Natural killer cell treated with Interleukin-12 subunit alpha and Interleukin-12 subunit beta and Interleukin-15 and Interleukin-18, amount 100 ng/mL, for 72 hours (primary cell): ENCODE measurements at regions not wholly inside any gene's neighbourhood (a gene's known extent, or its start where the extent isn't known, plus 50 kb on each side); places are given as distances from the start of the nearest gene placed in this dataset.

Experiments used
- ATAC-seq, 2 donors: fragments of 150-1000 bp; cut with Tn5 transposase in 1 of 2; sonication (Bioruptor Pico), chemical (Tn5 transposase) in 1 of 2; 2 replicates each; pipeline ENCODE4 v1.10.0; 2021
- DNase-seq: peaks from one replicate; pipeline ENCODE4 v3.0.0; 2022; ENCODE audit warnings: low spot score
- H3K27ac Mint-ChIP-seq, 2 donors: 1 replicate in 1 of 2; 2 replicates in 1 of 2; pipeline ENCODE4 v1.8.0; 2022; ENCODE audit warnings: mixed read lengths in 2 of 2, mild to moderate bottlenecking in 1 of 2, moderate library complexity in 1 of 2
- H3K27me3 Mint-ChIP-seq, 2 donors: 1 replicate in 1 of 2; 2 replicates in 1 of 2; pipeline ENCODE4 v1.8.0; 2022; ENCODE audit warnings: mixed read lengths in 2 of 2
- H3K36me3 Mint-ChIP-seq: one replicate; pipeline ENCODE4 v1.8.0; 2022; ENCODE audit warnings: mixed read lengths
- H3K4me1 Mint-ChIP-seq, 2 donors: 1 replicate in 1 of 2; 2 replicates in 1 of 2; pipeline ENCODE4 v1.8.0; 2022; ENCODE audit warnings: low read depth in 2 of 2, mixed read lengths in 2 of 2, mild to moderate bottlenecking in 1 of 2
- H3K4me3 Mint-ChIP-seq: one replicate; pipeline ENCODE4 v1.8.0; 2022; ENCODE audit warnings: mixed read lengths
- H3K9me3 Mint-ChIP-seq: 2 replicates; pipeline ENCODE4 v1.8.0; 2022; ENCODE audit warnings: mixed read lengths

GRCh38 chr3:194801461-194802432 is 116.1 kb downstream of the FAM43A start:
- H3K36me3 Mint-ChIP-seq: peaks cover under 1% of the 10 kb centered on the region
- peaks cover 18 to 33% of the 10 kb centered on the region in 2 donors for H3K27me3 Mint-ChIP-seq
- no peaks in the 10 kb centered on the region for H3K9me3 Mint-ChIP-seq

GRCh38 chr3:194804796-194805195 is 119.1 kb downstream of the FAM43A start:
- Mint-ChIP-seq H3K27me3 (peaks cover 20 to 36% of the 10 kb centered on the region in 2 donors), H3K27ac (no peak overlapping the region), H3K4me3 (no peak overlapping the region), H3K9me3 (no peaks in the 10 kb centered on the region), H3K4me1 (no peaks in the 10 kb centered on the region), H3K36me3 (no peaks in the 10 kb centered on the region)
- no peak for DNase-seq
- ATAC-seq: no peak

More at GRCh38 chr3:194801461-194802432, 116.1 kb downstream of the FAM43A start:
- Mint-ChIP-seq H3K4me1 (peaks cover 0 to 3% of the 10 kb centered on the region in 2 donors), H3K4me3 (no peak overlapping the region), H3K27ac (peak overlapping the region in 1 of 2 donors; percentile 59)
- no peak for ATAC-seq
- no peak for DNase-seq

- Mint-ChIP-seq H3K27ac (no peak overlapping the region), H3K36me3 (no peaks in the 10 kb centered on the region), H3K27me3 (peaks cover 20 to 44% of the 10 kb centered on the region in 2 donors), H3K4me1 (peaks cover 0 to 5% of the 10 kb centered on the region in 2 donors), H3K9me3 (no peaks in the 10 kb centered on the region), H3K4me3 (no peak overlapping the region)
- ATAC-seq (peak in 1 of 2 donors; percentile 37), DNase-seq (no peak)
Measured at GRCh38 chr3:194805546-194805945, 119.9 kb downstream of the FAM43A start.

DNA sequence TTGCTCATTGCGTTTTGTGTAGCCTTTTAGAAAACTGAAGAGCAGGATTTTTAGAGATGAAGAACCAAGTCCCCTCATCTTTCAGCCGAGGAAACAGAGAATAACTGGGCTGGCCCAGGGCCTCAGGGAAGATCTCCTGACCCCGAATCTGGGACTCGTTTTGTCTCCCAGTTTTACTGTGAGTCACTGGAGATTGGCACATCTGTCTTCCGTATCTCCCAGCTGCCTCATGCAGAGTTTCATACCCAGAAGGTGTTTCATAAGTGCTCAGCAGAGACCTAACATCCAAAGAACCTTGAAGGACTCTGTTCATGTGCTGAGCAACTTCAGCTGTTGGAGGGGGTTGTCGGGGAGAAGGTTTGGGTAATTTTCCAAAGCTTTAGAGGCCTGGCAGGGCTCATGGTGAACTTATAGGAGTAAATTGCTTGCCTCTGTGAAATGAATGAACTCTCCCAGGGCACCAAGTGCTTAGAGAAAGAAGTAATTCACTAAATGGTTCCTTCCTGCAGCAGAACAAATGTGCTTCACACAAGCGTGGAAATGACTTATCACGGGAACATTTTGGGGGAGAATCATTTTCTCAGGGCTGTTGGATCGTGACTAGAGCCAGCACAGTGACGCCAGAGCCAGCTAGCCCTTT is 121.4 kb downstream of the FAM43A start:
- Mint-ChIP-seq H3K36me3 (no peaks in the 10 kb centered on the region), H3K9me3 (no peaks in the 10 kb centered on the region), H3K27me3 (peaks cover 20 to 53% of the 10 kb centered on the region in 2 donors), H3K4me3 (no peak overlapping the region), H3K4me1 (peaks cover 0 to 5% of the 10 kb centered on the region in 2 donors), H3K27ac (no peak overlapping the region)
- no peak for ATAC-seq
- no peak for DNase-seq

DNA sequence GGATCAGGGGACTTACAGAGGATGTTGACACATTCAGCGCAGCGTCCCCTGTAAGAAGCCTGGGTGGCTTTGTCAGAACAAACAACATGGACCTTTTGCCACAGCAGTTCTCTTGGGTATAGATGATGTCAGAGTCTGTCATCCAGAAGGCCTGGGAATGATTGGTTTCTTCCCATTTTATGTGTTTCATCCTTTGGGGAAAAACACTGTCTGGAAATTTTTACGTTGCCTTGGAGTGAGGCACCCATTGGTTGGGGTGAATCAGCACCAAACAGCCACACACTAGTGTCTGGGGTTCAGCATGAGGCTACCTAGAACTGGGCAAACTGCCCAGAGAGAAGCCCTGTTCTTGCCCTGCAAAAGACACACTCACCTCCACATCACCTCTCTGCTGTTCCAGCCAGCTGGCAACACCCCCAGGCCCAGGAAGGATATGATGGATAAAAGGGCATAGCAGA is 123.0 kb downstream of the FAM43A start:
- no peak overlapping the region for H3K4me3 Mint-ChIP-seq
- no peaks in the 10 kb centered on the region for H3K36me3 Mint-ChIP-seq
- H3K4me1 Mint-ChIP-seq: peaks cover 0 to 5% of the 10 kb centered on the region in 2 donors
- DNase-seq: no peak
- H3K27me3 Mint-ChIP-seq: peaks cover 18 to 41% of the 10 kb centered on the region in 2 donors
- no peaks in the 10 kb centered on the region for H3K9me3 Mint-ChIP-seq
- no peak overlapping the region for H3K27ac Mint-ChIP-seq
- ATAC-seq: no peak

DNA sequence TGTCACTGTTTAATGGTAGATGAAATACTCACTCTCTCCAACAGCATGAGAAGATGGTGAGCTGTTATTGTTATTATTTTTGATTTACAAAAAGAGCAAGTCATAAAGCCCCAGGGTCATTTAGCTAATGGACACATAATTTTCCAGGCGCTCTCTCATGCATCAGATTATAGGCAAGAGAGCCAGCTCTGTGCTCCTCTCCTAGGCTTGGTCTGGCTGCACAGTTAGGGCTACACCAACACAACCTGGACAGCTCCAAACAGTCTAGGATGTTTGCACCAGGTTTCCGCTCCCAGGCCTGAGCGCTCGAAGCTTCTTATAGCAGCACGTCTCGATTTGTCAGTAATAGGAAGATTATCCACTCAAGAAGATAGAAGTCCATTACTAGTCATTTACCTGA is 123.7 kb downstream of the FAM43A start:
- H3K4me3 Mint-ChIP-seq: no peak overlapping the region
- peaks cover 0 to 5% of the 10 kb centered on the region in 2 donors for H3K4me1 Mint-ChIP-seq
- H3K9me3 Mint-ChIP-seq: no peaks in the 10 kb centered on the region
- H3K36me3 Mint-ChIP-seq: no peaks in the 10 kb centered on the region
- DNase-seq (no peak), ATAC-seq (no peak)
- no peak overlapping the region for H3K27ac Mint-ChIP-seq
- H3K27me3 Mint-ChIP-seq: peaks cover 14 to 34% of the 10 kb centered on the region in 2 donors

GRCh38 chr3:194810076-194810475 is 124.4 kb downstream of the FAM43A start:
- DNase-seq: no peak

GRCh38 chr3:194811118-194811517 is 125.4 kb downstream of the FAM43A start:
- no peak for ATAC-seq

More at GRCh38 chr3:194810076-194810475, 124.4 kb downstream of the FAM43A start:
- H3K9me3 Mint-ChIP-seq: no peaks in the 10 kb centered on the region
- no peaks in the 10 kb centered on the region for H3K36me3 Mint-ChIP-seq
- no peak overlapping the region for H3K27ac Mint-ChIP-seq
- peaks cover 12 to 30% of the 10 kb centered on the region in 2 donors for H3K27me3 Mint-ChIP-seq
- H3K4me3 Mint-ChIP-seq: no peak overlapping the region
- ATAC-seq: no peak
- peaks cover 0 to 5% of the 10 kb centered on the region in 2 donors for H3K4me1 Mint-ChIP-seq

DNA sequence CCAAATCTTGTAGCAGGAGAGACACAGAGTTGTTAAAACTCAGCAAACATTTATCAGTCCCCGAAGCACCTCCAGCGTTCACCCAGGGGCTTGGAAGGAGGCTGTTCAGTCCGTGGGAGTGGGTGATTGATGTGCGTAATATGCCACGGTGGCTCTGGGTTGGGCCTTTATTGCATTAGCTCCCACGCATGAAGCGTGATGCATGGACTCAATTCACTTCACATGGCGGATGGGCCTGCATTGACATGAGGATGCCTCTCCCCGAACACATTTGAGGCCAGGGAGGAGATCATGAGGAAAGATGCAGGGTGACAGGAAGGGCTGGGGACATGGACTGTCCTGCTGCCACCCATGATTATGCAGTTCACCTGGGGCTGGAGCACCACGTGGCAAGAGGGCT is 126.5 kb downstream of the FAM43A start:
- Mint-ChIP-seq H3K27ac (no peak overlapping the region), H3K4me3 (no peak overlapping the region), H3K9me3 (no peaks in the 10 kb centered on the region), H3K36me3 (no peaks in the 10 kb centered on the region), H3K4me1 (peaks cover 0 to 5% of the 10 kb centered on the region in 2 donors), H3K27me3 (peaks cover 3 to 20% of the 10 kb centered on the region in 2 donors)
- no peak for ATAC-seq
- no peak for DNase-seq

More at GRCh38 chr3:194811118-194811517, 125.4 kb downstream of the FAM43A start:
- no peak overlapping the region for H3K27ac Mint-ChIP-seq
- H3K9me3 Mint-ChIP-seq: no peaks in the 10 kb centered on the region
- no peak overlapping the region for H3K4me3 Mint-ChIP-seq
- H3K36me3 Mint-ChIP-seq: no peaks in the 10 kb centered on the region
- H3K4me1 Mint-ChIP-seq: peaks cover 0 to 5% of the 10 kb centered on the region in 2 donors
- no peak for DNase-seq
- H3K27me3 Mint-ChIP-seq: peaks cover 8 to 25% of the 10 kb centered on the region in 2 donors

GRCh38 chr3:194814878-194815357 is 129.2 kb downstream of the FAM43A start:
- H3K4me3 Mint-ChIP-seq: no peak overlapping the region
- no peaks in the 10 kb centered on the region for H3K9me3 Mint-ChIP-seq
- peaks cover 0 to 22% of the 10 kb centered on the region in 2 donors for H3K27me3 Mint-ChIP-seq
- ATAC-seq (no peak), DNase-seq (no peak)
- peaks cover 0 to 5% of the 10 kb centered on the region in 2 donors for H3K4me1 Mint-ChIP-seq
- no peaks in the 10 kb centered on the region for H3K36me3 Mint-ChIP-seq
- no peak overlapping the region for H3K27ac Mint-ChIP-seq

DNA sequence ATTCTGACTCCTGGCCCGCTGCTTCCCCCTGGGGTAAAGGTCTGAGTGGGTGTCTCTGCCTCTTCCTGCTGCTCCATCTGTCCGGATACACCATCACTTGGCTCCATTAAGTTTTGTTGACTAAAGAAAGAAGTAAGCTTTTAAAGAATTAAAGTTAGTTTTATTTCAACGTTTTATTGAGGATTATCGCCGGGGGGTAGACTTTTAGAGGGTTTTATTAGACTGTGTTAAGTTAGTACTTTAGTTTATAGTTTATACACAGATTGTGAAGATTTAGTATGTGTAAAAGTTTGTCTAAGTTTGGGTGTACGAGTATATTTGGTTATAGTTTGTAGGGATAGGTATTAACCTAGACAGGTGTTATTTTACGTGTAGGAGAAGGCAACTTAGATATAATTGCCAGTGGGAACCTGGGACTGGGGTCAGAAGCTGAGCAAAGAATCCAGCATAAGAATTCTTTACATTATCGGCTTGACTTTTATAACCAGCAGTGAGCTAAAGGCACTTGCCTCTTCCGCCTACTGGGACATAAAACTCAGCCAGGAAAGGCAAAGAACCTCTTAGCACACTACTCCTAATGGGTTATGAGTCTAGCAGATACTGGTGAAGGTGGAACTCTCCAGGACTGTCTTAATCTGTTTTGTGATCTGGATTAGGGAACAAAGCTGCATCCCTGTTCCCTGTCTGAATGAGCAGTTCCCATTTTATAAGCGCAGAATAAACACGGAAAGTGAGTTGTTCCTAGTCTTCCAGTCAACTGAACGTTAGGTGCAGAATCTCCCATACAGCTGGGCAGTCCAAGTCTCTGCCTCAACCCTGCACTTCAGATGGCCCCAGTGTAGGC is 131.3 kb downstream of the FAM43A start:
- Mint-ChIP-seq H3K27ac (no peak overlapping the region), H3K9me3 (no peaks in the 10 kb centered on the region), H3K27me3 (peaks cover under 1 to 7% of the 10 kb centered on the region in 2 donors), H3K4me3 (no peak overlapping the region), H3K36me3 (no peaks in the 10 kb centered on the region), H3K4me1 (no peaks in the 10 kb centered on the region)
- no peak for DNase-seq
- no peak for ATAC-seq

DNA sequence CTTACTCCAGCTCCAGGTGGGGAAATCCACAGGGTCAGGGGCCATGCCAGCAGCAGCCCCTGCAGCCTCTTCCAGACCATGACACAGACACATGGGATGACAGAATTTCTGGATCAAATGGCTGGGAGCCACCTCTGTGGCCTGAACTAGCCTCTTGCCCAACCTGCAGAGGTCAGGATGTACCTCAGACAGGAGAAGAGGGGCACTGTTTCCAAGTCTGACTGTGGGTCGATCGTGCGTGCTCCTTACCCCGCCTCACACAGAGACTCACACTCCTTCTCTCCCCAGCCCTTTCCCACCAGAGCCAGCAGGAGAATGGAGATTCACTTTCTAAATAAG is 131.9 kb downstream of the FAM43A start:
- no peak overlapping the region for H3K27ac Mint-ChIP-seq
- no peaks in the 10 kb centered on the region for H3K4me1 Mint-ChIP-seq
- no peak overlapping the region for H3K4me3 Mint-ChIP-seq
- DNase-seq: no peak
- H3K9me3 Mint-ChIP-seq: no peaks in the 10 kb centered on the region
- peaks cover 4 to 7% of the 10 kb centered on the region in 2 donors for H3K27me3 Mint-ChIP-seq
- ATAC-seq: no peak
- H3K36me3 Mint-ChIP-seq: no peaks in the 10 kb centered on the region

GRCh38 chr3:194817936-194818335 is 132.3 kb downstream of the FAM43A start:
- no peaks in the 10 kb centered on the region for H3K4me1 Mint-ChIP-seq
- no peaks in the 10 kb centered on the region for H3K36me3 Mint-ChIP-seq
- ATAC-seq (no peak), DNase-seq (no peak)
- H3K9me3 Mint-ChIP-seq: no peaks in the 10 kb centered on the region
- peaks cover 5 to 7% of the 10 kb centered on the region in 2 donors for H3K27me3 Mint-ChIP-seq
- no peak overlapping the region for H3K27ac Mint-ChIP-seq
- no peak overlapping the region for H3K4me3 Mint-ChIP-seq
